ENCODE measurements at regions not wholly inside any gene's neighbourhood (a gene's known extent, or its start where the extent isn't known, plus 50 kb on each side); places are given as distances from the start of the nearest gene placed in this dataset.

GRCh38 chr2:195493416-195493815 is 163.6 kb upstream of the SLC39A10 start:
- no peak for TF ChIP-seq CTCF (IDR thresholded peaks at IDR 0.05)
- no peak for TF ChIP-seq POLR2A (IDR thresholded peaks at IDR 0.05)
- TF ChIP-seq POLR2AphosphoS5 (IDR thresholded peaks at IDR 0.05): no peak

Measured in sigmoid colon (tissue), 4 donors.